Fibroblast of lung (primary cell): ENCODE measurements at regions not wholly inside any gene's neighbourhood (a gene's known extent, or its start where the extent isn't known, plus 50 kb on each side); places are given as distances from the start of the nearest gene placed in this dataset.

Experiments
- DNase-seq, 2 donors: peaks; one replicate each; pipeline versions ENCODE4 v3.0.0 to v3.0.0-alpha.2; 2010; ENCODE audit warnings: low read depth in 2 of 2
- H2AFZ ChIP-seq: 2 replicates; pipeline ENCODE4 v1.5.1; 2012; ENCODE audit warnings: low read length, control low read depth, inconsistent platforms
- H3K27ac ChIP-seq: 2 replicates; pipeline ENCODE4 v1.5.1; 2011; ENCODE audit warnings: low read length, control low read depth; ENCODE audit not compliant: insufficient read depth
- H3K27me3 ChIP-seq: 2 replicates; pipeline ENCODE4 v1.5.1; 2011; ENCODE audit warnings: mild to moderate bottlenecking, low read length; ENCODE audit not compliant: control insufficient read depth, insufficient read depth
- H3K36me3 ChIP-seq: 2 replicates; pipeline ENCODE4 v1.5.1; 2011; ENCODE audit warnings: low read length; ENCODE audit not compliant: control insufficient read depth, insufficient read depth
- H3K4me1 ChIP-seq: 2 replicates; pipeline ENCODE4 v1.5.1; 2011; ENCODE audit warnings: low read length; ENCODE audit not compliant: control insufficient read depth, insufficient read depth; ENCODE audit errors: extremely low read depth
- H3K4me2 ChIP-seq: 2 replicates; pipeline ENCODE4 v1.5.1; 2011; ENCODE audit warnings: low read length, control low read depth; ENCODE audit not compliant: insufficient read depth; ENCODE audit errors: extremely low read depth
- H3K4me3 ChIP-seq, 4 experiments: fragments of 200-600 bp in 1 of 4; sonication (generic) in 1 of 4; replicated peaks in 1 of 4; 2 replicates each; pipeline ENCODE4 v1.5.1; 2011 to 2016; ENCODE audit warnings: low read length in 4 of 4, low read depth in 3 of 4, mild to moderate bottlenecking in 3 of 4, control low read depth in 2 of 4, inconsistent platforms in 1 of 4, mixed read lengths in 1 of 4; ENCODE audit not compliant: insufficient read depth in 1 of 4; ENCODE audit errors: control extremely low read depth in 1 of 4
- H3K79me2 ChIP-seq: 2 replicates; pipeline ENCODE4 v1.5.1; 2012; ENCODE audit warnings: mild to moderate bottlenecking, low read length, inconsistent platforms; ENCODE audit not compliant: control insufficient read depth, insufficient read depth
- H3K9ac ChIP-seq: 2 replicates; pipeline ENCODE4 v1.5.1; 2011; ENCODE audit warnings: mild to moderate bottlenecking, low read length, control low read depth; ENCODE audit not compliant: insufficient read depth
- H3K9me3 ChIP-seq: 2 replicates; pipeline ENCODE4 v1.5.1; 2012; ENCODE audit warnings: low read depth, low read length; ENCODE audit not compliant: control insufficient read depth, insufficient read depth
- H4K20me1 ChIP-seq: 2 replicates; pipeline ENCODE4 v1.5.1; 2011; ENCODE audit warnings: low read length; ENCODE audit not compliant: control insufficient read depth, insufficient read depth; ENCODE audit errors: extremely low read depth
- EZH2 ChIP-seq: IDR thresholded peaks from 2 replicates; pipeline ENCODE4 v1.5.1; 2012; ENCODE audit warnings: low read length, control low read depth, mild to moderate bottlenecking; ENCODE audit errors: missing control alignments
- TF ChIP-seq, protein P1 (sequence below), 2 donors: IDR thresholded peaks in 1 of 2; conservative IDR thresholded peaks in 1 of 2; 1 replicate in 1 of 2; 2 replicates in 1 of 2; pipeline ENCODE4 v1.5.1; 2011 to 2012; ENCODE audit warnings: low read length in 2 of 2, control low read depth in 1 of 2, inconsistent platforms in 1 of 2, low read depth in 1 of 2, mild to moderate bottlenecking in 1 of 2

DNA sequence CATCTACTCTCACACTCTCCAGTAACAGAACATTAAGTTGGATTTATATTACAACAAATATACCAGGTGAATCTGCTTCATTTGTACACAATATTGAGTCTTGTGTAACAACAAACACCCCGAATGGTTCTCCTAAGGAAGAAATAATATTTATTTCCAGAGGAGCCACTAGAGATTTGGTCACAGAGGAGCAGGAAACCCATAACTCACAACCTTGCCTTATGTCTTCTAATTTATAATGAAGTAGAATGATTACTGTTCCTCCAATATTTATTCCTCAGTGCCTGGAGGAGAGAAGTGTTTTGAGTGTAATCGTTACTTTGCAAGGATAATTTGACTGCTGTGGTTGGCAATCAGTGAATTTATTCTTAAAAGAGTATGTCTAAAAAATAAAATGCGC, 1243.7 kb upstream of the PCDH20 start:
- no peaks in the 10 kb centered on the region for H3K4me1 ChIP-seq
- TF ChIP-seq, protein P1, sequence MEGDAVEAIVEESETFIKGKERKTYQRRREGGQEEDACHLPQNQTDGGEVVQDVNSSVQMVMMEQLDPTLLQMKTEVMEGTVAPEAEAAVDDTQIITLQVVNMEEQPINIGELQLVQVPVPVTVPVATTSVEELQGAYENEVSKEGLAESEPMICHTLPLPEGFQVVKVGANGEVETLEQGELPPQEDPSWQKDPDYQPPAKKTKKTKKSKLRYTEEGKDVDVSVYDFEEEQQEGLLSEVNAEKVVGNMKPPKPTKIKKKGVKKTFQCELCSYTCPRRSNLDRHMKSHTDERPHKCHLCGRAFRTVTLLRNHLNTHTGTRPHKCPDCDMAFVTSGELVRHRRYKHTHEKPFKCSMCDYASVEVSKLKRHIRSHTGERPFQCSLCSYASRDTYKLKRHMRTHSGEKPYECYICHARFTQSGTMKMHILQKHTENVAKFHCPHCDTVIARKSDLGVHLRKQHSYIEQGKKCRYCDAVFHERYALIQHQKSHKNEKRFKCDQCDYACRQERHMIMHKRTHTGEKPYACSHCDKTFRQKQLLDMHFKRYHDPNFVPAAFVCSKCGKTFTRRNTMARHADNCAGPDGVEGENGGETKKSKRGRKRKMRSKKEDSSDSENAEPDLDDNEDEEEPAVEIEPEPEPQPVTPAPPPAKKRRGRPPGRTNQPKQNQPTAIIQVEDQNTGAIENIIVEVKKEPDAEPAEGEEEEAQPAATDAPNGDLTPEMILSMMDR (conservative IDR thresholded peaks at IDR 0.05 in 1 of 2, IDR thresholded peaks at IDR 0.05 in 1 of 2; ENCODE audit: low read depth in 1 of 2, low read length in 2 of 2): no peak
- no peak for TF ChIP-seq EZH2
- no peak overlapping the region for H3K9ac ChIP-seq
- no peak overlapping the region for H3K4me3 ChIP-seq
- H3K79me2 ChIP-seq: no peaks in the 10 kb centered on the region
- H4K20me1 ChIP-seq: no peaks in the 10 kb centered on the region
- H2AFZ ChIP-seq: no peak overlapping the region
- no peaks in the 10 kb centered on the region for H3K36me3 ChIP-seq
- H3K9me3 ChIP-seq: no peaks in the 10 kb centered on the region
- H3K27me3 ChIP-seq: no peaks in the 10 kb centered on the region
- no peak overlapping the region for H3K27ac ChIP-seq
- no peak overlapping the region for H3K4me2 ChIP-seq
- DNase-seq: no peak

- Histone ChIP-seq H3K79me2 (no peaks in the 10 kb centered on the region), H2AFZ (no peak overlapping the region), H3K4me2 (no peak overlapping the region), H3K27me3 (no peaks in the 10 kb centered on the region), H3K9me3 (no peaks in the 10 kb centered on the region), H4K20me1 (no peaks in the 10 kb centered on the region), H3K4me1 (no peaks in the 10 kb centered on the region), H3K27ac (no peak overlapping the region), H3K36me3 (no peaks in the 10 kb centered on the region), H3K4me3 (no peak overlapping the region), H3K9ac (no peak overlapping the region)
- DNase-seq: no peak
- TF ChIP-seq, protein P1 (conservative IDR thresholded peaks at IDR 0.05 in 1 of 2, IDR thresholded peaks at IDR 0.05 in 1 of 2; ENCODE audit: low read depth in 1 of 2, low read length in 2 of 2): no peak
- TF ChIP-seq EZH2: no peak
These were observed 1237.7 kb upstream of the PCDH20 start for GRCh38 chr13:62653371-62653770.

- no peak overlapping the region for H3K27ac ChIP-seq
- no peak overlapping the region for H3K9ac ChIP-seq
- H3K27me3 ChIP-seq: no peaks in the 10 kb centered on the region
- no peaks in the 10 kb centered on the region for H3K4me1 ChIP-seq
- H2AFZ ChIP-seq: no peak overlapping the region
- DNase-seq: no peak
- no peak overlapping the region for H3K4me2 ChIP-seq
- H3K4me3 ChIP-seq: no peak overlapping the region
- no peaks in the 10 kb centered on the region for H3K36me3 ChIP-seq
- no peak for TF ChIP-seq EZH2
- TF ChIP-seq, protein P1 (conservative IDR thresholded peaks at IDR 0.05 in 1 of 2, IDR thresholded peaks at IDR 0.05 in 1 of 2; ENCODE audit: low read depth in 1 of 2, low read length in 2 of 2): no peak
- no peaks in the 10 kb centered on the region for H3K79me2 ChIP-seq
- H3K9me3 ChIP-seq: no peaks in the 10 kb centered on the region
- H4K20me1 ChIP-seq: no peaks in the 10 kb centered on the region
These were observed 1228.3 kb upstream of the PCDH20 start for GRCh38 chr13:62643799-62644524.
